ENCODE measurements at regions not wholly inside any gene's neighbourhood (a gene's known extent, or its start where the extent isn't known, plus 50 kb on each side); places are given as distances from the start of the nearest gene placed in this dataset.

DNA sequence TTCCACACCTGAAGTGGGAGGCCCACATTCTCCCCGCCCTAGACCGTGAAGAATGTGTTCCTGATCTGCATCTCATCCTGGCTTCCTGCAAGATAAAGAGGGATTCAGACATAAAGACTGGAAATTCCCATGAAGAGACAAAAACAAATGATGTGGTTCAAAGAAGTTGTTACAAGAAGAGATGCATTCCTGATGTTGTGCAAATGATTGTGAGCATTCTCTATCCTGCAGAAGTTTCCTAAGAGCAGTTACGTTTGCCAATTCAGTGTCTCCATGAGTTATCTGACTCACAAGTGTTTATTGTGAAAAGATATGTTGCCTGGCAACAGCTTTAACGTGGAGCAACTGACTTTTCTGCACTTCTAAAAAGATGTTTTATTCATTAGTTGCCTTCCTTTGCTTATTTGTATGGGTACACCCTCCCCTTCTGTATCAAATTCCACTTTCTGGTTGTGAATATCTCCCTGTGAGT is 107.8 kb downstream of the ZIC4 start:
- TF ChIP-seq EZH2 (IDR thresholded peaks at IDR 0.05; ENCODE audit: insufficient read depth, poor library complexity, severe bottlenecking), result no peak
- no peak for TF ChIP-seq EZH2phosphoT487 (IDR thresholded peaks at IDR 0.05; ENCODE audit: insufficient read depth, low read depth)
